ENCODE measurements at regions not wholly inside any gene's neighbourhood (a gene's known extent, or its start where the extent isn't known, plus 50 kb on each side); places are given as distances from the start of the nearest gene placed in this dataset.

DNA sequence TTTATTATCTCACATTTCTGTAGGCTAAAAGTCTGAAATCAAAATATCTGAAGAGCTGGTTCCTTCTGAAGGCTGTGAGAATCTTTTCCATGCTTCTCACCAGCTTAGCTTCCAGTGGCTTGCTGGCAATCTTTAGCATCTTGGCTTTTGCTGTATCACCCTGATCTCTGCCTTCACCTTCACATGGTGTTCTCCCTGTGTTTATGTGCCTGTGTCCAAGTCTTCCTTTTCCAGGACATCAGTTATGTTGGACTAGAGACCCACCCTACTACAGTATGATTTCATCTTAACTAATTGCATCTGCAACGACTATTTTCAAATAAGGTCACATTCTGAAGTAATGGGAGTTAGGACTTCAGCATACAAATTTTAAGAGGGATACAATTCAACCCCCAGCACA, 772.3 kb upstream of the ADAMTS5 start:
- TF ChIP-seq EZH2 (IDR thresholded peaks at IDR 0.05; ENCODE audit: borderline replicate concordance, insufficient read depth, low read depth, low read length, poor library complexity, severe bottlenecking), result no peak
- TF ChIP-seq, protein P1, sequence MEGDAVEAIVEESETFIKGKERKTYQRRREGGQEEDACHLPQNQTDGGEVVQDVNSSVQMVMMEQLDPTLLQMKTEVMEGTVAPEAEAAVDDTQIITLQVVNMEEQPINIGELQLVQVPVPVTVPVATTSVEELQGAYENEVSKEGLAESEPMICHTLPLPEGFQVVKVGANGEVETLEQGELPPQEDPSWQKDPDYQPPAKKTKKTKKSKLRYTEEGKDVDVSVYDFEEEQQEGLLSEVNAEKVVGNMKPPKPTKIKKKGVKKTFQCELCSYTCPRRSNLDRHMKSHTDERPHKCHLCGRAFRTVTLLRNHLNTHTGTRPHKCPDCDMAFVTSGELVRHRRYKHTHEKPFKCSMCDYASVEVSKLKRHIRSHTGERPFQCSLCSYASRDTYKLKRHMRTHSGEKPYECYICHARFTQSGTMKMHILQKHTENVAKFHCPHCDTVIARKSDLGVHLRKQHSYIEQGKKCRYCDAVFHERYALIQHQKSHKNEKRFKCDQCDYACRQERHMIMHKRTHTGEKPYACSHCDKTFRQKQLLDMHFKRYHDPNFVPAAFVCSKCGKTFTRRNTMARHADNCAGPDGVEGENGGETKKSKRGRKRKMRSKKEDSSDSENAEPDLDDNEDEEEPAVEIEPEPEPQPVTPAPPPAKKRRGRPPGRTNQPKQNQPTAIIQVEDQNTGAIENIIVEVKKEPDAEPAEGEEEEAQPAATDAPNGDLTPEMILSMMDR (IDR thresholded peaks at IDR 0.05), result no peak
- Histone ChIP-seq H3K27ac (ENCODE audit: low read length in 2 of 2) (no peak overlapping the region), H3K9ac (ENCODE audit: low read length) (no peak overlapping the region), H3K79me2 (ENCODE audit: control insufficient read depth, insufficient read depth, low read length) (no peaks in the 10 kb centered on the region), H3K4me2 (replicated peaks; ENCODE audit: low read depth, low read length, poor library complexity, severe bottlenecking) (no peak overlapping the region), H3K9me3 (ENCODE audit: control extremely low read depth in 1 of 3, control insufficient read depth in 2 of 3, insufficient read depth in 1 of 3, low read length in 2 of 3) (peaks cover 0 to 4% (median 1%) of the 10 kb centered on the region in 3 donors), H3K4me3 (ENCODE audit: control extremely low read depth in 1 of 5, extremely low read depth in 1 of 5, insufficient read depth in 1 of 5, low read depth in 2 of 5, low read length in 4 of 5) (no peak overlapping the region), H4K20me1 (ENCODE audit: control insufficient read depth, insufficient read depth, low read length, poor library complexity, severe bottlenecking) (no peaks in the 10 kb centered on the region), H3K4me1 (ENCODE audit: control insufficient read depth in 2 of 2, insufficient read depth in 2 of 2, low read length in 2 of 2) (no peaks in the 10 kb centered on the region), H3K36me3 (replicated peaks in 1 of 2; ENCODE audit: control extremely low read depth in 1 of 2, control insufficient read depth in 1 of 2, extremely low read depth in 1 of 2, insufficient read depth in 2 of 2, low read length in 1 of 2) (no peaks in the 10 kb centered on the region), H3K27me3 (replicated peaks in 1 of 4; ENCODE audit: control extremely low read depth in 1 of 4, control insufficient read depth in 3 of 4, insufficient read depth in 4 of 4, low read length in 3 of 4) (no peaks in the 10 kb centered on the region), H2AFZ (ENCODE audit: insufficient read depth, low read depth, low read length, poor library complexity, severe bottlenecking) (no peak overlapping the region)
- ChIA-PET CTCF (no interaction called here), POLR2A (no interaction called here)
- intact Hi-C loops (cut with micrococcal nuclease), result no loop called here
- Mint-ChIP-seq H3K4me3 (no peak overlapping the region), H3K27ac (no peak overlapping the region), H3K9me3 (ENCODE audit: insufficient read depth) (peaks cover 14% of the 10 kb centered on the region), H3K4me1 (no peaks in the 10 kb centered on the region), H3K27me3 (no peaks in the 10 kb centered on the region)
- ATAC-seq (ENCODE audit: low read depth) (no peak), DNase-seq (no peak)
- WGBS (ENCODE audit: insufficient coverage), result no CpG with 5 or more reads among the region's 1 CpG

DNA sequence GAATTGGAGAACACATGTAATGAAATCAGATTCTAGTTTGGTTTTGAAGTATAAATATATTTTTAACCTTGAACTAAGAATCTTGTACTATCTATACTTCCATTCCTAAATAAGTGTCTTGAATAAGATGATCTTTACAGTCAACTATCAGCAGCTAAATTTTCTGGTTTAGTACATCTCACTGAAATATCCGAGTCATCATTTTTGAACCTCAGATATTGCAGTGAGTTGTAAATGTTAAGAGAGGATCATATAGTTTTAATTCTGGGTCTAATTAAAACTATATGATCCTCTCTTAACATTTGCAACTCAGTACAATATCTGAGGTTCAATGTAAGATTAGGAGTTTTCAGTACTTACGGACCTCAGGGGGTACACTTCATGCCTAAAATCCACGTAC, 768.8 kb upstream of the ADAMTS5 start:
- no peaks in the 10 kb centered on the region for H3K4me1 Mint-ChIP-seq
- DNase-seq (no peak), ATAC-seq (ENCODE audit: low read depth) (no peak)
- Histone ChIP-seq H3K9ac (ENCODE audit: low read length) (no peak overlapping the region), H3K79me2 (ENCODE audit: control insufficient read depth, insufficient read depth, low read length) (no peaks in the 10 kb centered on the region), H3K4me2 (replicated peaks; ENCODE audit: low read depth, low read length, poor library complexity, severe bottlenecking) (no peak overlapping the region), H3K27ac (ENCODE audit: low read length in 2 of 2) (no peak overlapping the region), H2AFZ (ENCODE audit: insufficient read depth, low read depth, low read length, poor library complexity, severe bottlenecking) (no peak overlapping the region), H3K4me1 (ENCODE audit: control insufficient read depth in 2 of 2, insufficient read depth in 2 of 2, low read length in 2 of 2) (no peaks in the 10 kb centered on the region), H3K36me3 (replicated peaks in 1 of 2; ENCODE audit: control extremely low read depth in 1 of 2, control insufficient read depth in 1 of 2, extremely low read depth in 1 of 2, insufficient read depth in 2 of 2, low read length in 1 of 2) (no peaks in the 10 kb centered on the region), H3K4me3 (ENCODE audit: control extremely low read depth in 1 of 5, extremely low read depth in 1 of 5, insufficient read depth in 1 of 5, low read depth in 2 of 5, low read length in 4 of 5) (no peak overlapping the region), H3K27me3 (replicated peaks in 1 of 4; ENCODE audit: control extremely low read depth in 1 of 4, control insufficient read depth in 3 of 4, insufficient read depth in 4 of 4, low read length in 3 of 4) (no peaks in the 10 kb centered on the region), H4K20me1 (ENCODE audit: control insufficient read depth, insufficient read depth, low read length, poor library complexity, severe bottlenecking) (no peaks in the 10 kb centered on the region), H3K9me3 (ENCODE audit: control extremely low read depth in 1 of 3, control insufficient read depth in 2 of 3, insufficient read depth in 1 of 3, low read length in 2 of 3) (no peaks in the 10 kb centered on the region)
- CTCF ChIA-PET, result no interaction called here
- TF ChIP-seq EZH2 (IDR thresholded peaks at IDR 0.05; ENCODE audit: borderline replicate concordance, insufficient read depth, low read depth, low read length, poor library complexity, severe bottlenecking), result no peak
- TF ChIP-seq, protein P1 (IDR thresholded peaks at IDR 0.05), result no peak
- H3K27ac Mint-ChIP-seq, result no peak overlapping the region
- no peak overlapping the region for H3K4me3 Mint-ChIP-seq
- 100% methylated on average over 2 of the region's 3 CpGs for WGBS (ENCODE audit: insufficient coverage)
- H3K27me3 Mint-ChIP-seq, result no peaks in the 10 kb centered on the region
- POLR2A ChIA-PET, result no interaction called here
- H3K9me3 Mint-ChIP-seq (ENCODE audit: insufficient read depth), result peaks cover 14% of the 10 kb centered on the region
- intact Hi-C loops (cut with micrococcal nuclease), result no loop called here
